NCI-H345 (cell line): ENCODE measurements at regions not wholly inside any gene's neighbourhood (a gene's known extent, or its start where the extent isn't known, plus 50 kb on each side); places are given as distances from the start of the nearest gene placed in this dataset.

ENCODE experiments used
- DNase-seq: peaks from one replicate; lab custom pipeline; 2025; lab: John Stamatoyannopoulos, UW

DNA sequence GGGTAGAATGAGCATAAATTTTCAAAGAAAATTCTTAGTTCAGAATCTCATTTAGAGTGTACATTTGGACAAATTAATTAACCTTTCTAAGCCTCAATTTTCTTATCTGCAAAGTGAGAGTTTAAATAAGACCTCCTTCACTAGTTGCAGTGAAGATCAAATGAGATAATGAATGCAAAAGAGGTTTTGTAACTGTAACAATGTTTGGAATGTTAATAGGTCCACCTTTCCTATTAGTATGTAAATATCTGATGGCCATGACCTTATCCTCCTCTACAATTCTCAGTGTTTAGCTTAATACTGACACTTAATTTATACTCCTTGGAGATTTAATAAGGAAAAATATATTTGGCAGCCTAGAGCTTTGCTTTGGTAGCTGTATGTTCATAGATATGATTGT, 138.8 kb downstream of the GABRG1 start:
- no peak for DNase-seq

DNA sequence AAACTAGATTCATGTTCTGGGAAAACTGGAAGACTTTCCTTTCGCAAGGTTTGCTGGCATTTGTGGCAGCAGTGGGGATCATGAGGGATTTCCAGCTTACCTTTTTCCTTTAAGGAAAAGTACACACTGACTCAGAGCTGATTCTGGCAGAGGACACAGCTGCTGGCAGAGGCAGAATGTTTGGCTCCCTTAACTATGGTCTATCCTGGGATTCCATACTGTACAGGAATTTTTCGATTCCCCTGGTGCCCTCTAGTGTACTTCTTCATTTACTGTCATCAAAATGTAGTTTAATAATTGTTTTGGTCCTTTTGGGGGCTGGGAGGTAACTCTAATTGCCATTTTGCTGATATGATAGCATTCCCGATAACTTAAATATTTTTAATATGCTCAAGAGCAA, 152.7 kb downstream of the GABRG1 start:
- no peak for DNase-seq

DNA sequence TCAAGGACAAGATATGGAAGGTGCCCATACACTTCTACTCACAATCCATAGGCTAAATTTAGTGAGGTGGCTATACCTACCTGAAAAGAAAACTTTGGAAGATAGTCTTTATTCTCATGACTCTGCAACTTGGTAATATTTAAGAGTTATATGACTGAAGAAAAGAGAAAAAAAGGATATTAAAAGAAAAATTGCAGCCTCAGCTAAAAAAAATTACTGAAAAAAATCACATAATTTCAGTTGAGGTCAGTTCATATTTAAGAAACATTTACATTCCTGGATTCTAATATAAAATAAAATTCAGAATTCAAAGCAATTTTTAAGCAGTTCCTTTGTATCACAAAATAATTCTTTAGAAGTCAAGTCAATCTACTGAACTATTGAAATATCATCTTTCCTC, 166.5 kb downstream of the GABRG1 start:
- DNase-seq, result no peak

DNA sequence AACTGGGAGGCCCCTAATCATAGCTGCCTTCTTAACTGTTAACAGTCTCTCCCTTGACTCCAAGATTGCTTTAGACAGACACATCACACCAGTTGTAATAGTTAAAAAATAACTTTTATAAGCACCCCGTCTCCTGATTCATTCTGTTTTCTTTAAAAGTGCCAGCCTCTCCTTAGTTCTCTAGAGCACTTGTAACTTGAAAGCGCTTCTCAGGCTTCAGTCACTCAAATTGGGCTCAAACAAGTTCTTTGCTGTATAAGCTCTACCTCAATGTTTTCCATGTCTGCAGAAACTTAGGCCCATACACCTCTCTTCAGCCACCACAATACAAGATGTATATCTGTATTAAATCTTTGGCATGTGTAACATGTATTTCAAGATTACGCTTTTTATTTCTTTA, 169.6 kb downstream of the GABRG1 start:
- DNase-seq, result no peak

DNA sequence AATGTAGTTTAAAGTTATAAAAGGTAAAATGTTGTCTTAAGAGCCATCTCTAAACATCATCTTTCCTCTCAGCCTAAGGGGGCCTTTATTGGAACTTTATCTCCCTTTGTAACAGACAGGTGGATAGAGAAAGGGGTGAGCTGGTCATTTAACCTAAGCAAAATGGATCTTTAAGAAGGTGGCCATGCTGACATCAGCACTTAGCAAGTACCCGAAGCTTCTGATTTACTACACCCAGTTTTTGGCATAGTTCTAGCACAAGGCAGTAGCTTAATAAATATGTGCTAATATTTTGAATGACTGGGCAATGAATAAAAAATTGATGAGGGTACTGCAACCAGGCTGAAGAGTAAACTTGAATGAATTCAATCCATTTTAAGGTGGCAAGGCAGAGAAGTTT, 172.7 kb downstream of the GABRG1 start:
- no peak for DNase-seq

DNA sequence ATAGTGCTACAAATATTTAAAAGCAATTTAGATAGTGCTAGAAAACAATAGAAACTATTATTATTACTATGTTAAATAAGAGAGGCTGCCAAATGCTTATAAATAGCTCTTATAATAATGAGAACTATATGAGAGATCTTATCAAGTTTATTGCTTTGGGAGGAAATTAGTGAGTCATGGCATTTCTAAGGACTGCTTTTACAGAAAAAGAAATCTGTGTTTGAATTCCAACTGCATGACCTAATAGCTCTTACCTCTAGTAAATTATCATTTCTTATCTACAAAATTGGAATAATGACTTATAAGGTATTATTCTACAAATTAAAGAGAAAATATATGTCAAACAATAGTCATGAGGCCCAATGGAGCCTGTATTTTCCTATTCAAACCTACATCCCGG, 177.2 kb downstream of the GABRG1 start:
- no peak for DNase-seq

DNA sequence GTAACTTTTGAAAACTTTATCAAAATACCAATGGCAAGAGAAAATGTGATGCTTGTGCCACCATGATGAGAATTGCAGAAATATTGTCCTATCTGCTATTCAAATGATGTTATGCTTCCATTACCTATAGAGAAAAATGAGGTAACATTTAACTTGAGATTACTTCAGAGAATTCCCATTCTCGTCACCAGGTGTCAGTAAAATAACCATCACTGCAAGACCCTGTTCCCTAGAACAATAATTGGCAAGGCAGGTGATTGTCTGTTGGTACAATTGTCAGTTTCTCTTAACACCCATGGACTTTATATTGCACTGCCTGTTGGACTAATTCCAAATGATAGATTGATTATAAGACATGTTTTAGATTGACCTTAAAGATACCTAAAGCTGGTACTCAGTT, 179.9 kb downstream of the GABRG1 start:
- no peak for DNase-seq

DNA sequence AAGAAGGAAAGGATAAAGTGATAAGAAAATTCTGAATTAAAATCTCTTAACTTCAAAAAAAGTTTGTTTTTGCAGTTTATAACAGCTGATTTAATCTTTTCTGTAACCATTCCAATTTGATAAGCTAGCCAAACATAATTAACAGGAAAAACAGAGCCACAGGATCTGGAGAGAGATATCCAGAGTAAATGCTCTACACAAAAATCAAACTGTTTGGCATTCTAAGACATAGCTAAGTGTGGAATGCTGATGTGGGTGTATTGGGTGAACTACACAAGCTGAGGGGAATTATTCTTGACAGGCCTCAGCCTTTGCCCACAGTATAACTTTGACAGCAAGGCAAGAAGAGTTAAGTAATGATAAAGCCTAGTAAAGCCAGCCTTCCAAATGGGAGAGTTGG, 184.8 kb downstream of the GABRG1 start:
- no peak for DNase-seq

DNA sequence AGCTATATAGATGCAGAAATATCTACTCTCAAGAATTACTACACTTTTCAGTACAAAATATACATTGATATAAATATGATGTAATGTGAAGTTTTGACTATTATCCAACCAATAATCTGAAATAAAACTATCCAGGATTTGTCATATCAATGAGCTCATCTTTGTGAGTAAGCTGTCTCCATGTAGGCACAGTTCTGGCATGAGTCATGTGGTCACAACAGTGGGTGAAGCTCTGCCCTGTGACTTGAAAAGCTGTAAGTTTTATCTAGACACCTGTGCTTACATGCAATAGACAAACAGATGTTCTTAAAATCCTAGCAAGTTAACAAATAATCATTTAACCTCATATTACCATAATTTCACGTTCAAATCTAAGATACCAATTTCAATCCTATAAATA, 192.7 kb downstream of the GABRG1 start:
- no peak for DNase-seq

DNA sequence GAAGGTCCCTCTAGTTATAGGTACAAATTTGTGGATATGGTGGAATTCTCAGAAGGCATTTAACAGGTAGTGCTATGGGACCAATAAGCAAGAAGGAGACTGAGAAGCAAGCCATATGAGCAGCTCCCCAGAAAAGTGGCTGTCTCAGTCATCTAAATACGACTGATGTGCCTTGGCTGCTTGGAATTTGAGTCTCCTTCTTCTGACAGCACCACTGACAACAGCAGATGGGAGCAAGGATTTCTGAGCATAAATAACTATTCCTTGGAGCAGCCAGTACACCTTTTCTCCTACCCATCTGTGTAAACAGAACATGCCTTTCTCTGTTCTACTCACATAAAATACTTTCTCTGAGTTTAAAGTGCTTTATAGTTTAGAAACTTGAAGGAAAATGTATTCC, 196.2 kb downstream of the GABRG1 start:
- DNase-seq, result no peak

DNA sequence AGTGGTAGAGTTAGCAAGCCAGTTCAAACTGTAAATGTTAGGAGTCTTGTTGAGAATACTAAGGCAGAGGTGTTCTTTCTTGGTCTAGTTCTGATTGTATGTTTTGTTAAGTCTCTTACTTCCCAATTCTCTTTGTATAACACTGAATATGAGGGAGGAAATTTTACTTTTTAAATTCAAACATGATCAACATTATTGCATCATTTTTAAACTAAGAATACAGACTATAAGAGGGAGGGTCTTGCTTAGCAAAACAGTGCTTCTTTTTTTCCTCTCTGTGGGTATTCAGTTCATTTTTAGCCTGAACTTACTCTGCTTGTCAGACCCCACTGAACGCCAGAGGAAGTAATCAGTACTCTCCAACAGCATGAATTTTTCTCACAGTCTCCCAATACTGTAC, 198.0 kb downstream of the GABRG1 start:
- no peak for DNase-seq

DNA sequence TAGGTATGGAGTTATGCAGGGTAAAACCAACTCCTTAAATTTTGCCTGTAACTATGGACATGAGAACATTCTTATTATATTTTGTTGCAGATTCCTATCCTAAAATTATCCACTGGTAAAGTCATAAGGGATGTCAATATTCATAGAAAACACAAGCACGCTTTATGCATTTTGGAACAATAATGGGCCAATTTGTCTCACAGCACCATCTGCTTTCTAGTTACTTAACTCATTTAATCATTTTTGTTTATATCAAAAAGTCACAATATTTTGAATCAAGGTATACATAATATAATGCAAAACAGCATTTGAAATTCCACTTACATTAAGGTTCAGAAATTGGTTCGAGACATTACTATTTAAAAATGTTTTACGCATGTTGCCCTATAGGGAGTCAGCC, 203.0 kb downstream of the GABRG1 start:
- no peak for DNase-seq

DNA sequence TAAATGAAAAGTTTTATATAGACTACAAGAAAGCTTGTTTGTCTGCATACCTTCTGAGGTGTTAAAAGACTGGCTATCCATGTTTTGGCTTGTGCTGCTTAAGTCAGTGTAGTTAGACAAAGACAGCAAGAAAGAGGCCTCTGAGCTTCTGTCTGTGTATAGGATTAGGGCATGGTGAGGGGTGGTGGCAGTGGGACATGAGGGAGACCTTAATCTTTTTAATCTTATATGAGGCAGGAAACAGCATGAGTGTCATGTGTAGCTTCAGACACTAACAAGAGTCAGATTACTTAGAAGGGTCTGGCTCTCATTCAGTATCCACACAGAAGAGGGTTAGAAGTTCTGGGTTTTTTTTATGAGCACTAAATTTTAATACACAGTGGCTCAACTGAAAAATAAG, 213.3 kb downstream of the GABRG1 start:
- DNase-seq, result no peak

DNA sequence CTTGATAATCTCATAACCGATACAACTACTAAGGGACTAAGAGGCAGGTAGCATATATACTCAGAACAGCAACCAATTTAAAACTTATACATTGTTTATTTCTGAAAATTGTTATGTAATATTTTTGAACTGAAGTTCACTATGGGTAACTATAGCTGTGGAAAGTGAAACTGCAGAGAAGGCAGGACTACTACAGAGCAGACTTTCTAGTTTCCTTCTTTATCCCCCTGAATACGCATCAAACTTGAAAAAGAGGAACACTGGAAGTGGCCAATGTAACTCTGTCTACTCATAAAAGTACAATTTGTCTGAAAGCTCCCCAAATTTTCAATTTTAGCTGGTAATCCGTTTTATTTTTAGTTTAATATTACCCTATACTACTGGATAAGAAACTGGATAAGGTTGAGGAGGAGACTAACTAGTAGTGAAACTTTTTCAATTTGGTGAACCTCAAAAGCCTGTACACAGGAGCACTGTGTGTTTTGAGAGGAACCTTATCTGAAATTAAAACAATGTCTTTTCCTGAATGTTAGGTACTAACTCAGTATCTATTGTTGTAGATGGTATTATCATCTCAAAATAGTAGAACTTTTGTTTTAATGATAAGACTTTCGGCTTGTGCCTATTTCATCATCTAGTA, 225.8 kb downstream of the GABRG1 start:
- DNase-seq, result no peak

DNA sequence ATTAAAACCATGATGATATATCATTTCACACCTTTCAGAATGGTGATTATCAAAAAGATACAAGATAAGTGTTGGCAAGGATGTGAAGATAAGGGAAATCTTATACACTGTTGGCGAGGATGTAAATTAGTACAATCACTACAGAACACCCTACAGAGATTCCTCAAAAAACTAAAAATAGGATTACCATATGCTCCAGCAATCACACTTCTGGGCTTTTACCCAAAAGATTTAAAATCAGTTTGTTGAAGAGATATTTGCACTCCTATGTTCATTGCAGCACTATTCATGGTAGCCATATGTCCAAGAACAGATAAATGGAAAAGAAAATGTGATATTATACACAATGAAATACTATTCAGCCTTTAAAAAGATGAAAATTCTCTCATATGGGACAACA, 240.4 kb downstream of the GABRG1 start:
- no peak for DNase-seq

DNA sequence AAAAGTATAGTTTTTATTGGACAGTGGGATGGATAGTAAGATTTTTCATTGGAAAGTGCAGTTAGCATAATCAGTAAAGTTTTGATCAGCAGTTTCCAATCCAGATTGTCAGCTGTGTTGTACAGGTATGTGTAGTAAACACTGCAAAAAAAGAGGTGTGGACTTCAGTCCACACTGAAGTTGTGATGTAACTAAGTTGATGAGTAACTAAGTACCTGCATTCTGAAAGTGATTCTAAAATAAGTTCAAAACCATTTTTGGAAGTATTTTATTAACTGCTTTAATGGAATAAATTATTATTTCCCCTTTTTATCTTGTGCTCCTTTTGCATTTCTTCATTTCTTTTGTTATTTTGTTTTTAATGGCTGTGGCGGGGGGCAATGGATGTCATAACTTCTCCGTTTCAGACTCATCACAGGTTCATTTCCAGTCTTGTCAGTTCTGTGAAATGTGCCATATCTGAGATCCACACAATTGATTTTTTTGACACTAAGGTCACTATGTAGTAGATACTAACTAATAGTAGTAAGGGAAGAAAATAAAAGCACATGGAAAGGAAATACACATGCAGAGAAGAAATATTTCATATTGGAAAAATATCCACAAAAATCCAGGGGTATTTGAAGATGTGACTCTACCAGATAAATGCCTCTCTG, 247.5 kb downstream of the GABRG1 start:
- DNase-seq, result no peak

DNA sequence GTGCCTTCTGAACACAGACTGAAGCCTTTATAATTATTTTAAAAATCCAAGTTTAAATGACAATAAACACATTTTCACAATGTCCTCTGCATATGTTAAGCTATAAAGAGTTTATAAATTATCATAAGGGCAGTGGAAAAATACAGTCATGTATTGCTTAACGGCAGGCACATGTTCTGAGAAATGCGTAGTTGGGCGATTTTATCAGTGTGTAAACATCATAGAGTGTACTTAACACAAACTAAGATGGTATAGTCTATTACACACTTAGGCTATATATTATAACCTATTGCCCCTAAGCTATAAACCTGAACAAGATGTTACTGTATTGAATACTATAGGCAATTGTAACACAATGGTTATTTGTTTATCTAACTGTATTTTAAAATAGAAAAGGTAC, 254.7 kb downstream of the GABRG1 start:
- DNase-seq, result no peak

DNA sequence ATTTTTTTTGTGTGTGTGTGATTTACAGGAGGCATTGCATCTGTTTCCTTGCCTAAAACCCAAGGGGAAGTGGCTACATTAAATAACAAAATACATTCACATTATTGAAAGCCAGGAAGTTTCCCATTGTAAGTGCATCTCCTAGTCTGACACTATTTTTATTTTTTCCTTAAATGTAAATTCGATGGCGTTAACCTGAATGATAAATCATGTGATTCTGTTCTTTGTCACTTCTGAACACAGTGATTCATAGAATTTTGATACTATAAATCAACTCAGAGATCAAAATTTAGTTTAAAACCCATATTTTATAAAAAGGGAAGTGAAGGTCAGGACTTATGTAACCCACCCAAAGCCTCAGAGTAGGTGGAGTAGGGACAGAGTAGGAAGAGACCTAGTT, 258.1 kb downstream of the GABRG1 start:
- no peak for DNase-seq

DNA sequence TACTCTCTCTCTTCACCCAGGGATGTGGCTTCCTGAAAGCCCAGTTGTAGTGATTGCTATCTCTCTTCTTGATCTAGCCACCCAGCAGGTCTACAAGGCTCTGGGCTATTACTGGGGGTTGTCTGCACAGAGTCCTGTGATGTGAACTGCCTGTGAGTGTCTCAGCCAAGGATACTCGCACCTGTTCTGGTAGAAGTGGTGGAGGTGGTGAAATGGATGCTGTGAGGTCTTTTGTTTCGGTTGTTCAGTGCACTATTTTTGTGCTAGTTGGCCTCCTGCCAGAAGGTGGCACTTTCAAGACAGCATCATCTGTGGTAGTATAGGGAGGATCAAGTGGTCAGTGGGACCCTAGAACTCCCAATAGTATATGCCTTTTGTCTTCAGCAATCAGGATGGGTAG, 268.0 kb downstream of the GABRG1 start:
- no peak for DNase-seq

DNA sequence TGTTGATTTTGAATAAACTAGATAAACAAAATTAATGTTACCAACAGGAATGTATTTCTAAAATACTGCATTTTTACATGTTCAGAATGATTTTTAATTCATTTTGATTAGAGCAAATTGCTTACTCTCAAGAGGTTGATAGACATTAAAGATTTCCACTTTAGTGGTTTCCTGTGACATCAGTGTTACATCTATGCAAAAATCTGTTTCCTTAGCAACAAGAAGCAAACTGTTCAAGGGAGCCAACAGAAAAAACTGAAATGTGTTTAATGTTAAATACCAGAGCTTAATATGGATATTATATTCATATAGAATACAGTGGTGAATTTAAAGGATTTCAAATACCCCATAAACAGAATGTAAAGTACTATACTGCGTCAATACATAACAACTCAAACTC, 277.8 kb downstream of the GABRG1 start:
- no peak for DNase-seq

DNA sequence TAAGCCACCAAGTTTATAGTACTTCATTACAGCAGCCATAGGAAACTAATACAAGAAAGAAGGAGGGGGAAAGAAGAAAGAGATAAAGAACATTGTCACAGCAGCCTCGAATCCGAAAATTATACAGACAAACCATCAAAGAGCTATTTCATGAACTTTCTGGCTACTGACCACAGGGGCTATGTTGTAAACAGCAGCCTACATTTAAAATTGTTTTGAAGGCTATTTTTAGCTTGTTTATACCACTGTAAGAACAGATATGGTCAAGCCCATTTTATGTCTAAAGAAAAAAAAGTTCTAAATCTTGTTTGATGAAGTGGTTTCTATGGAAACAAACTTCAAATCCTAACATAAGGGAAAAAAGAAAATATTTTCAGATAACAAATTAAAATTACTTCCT, 282.1 kb downstream of the GABRG1 start:
- DNase-seq, result no peak

DNA sequence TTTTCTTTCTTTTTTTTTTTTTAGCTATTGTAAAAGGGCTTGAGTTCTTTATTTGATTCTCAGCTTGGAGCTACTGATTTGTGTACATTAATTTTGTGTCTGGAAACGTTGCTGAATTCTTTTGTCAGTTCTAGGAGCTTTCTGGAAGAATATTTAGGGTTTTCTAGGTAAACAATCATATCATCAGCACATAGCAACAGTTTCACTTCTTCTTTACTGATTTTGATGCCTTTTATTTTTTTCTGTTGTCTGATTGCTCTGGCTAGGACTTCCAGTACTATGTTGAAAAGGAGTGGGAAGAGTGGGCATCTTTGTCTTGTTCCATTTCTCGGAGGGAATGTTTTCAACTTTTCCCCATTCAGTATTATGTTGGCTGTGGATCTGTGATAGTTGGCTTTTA, 292.2 kb downstream of the GABRG1 start:
- no peak for DNase-seq

DNA sequence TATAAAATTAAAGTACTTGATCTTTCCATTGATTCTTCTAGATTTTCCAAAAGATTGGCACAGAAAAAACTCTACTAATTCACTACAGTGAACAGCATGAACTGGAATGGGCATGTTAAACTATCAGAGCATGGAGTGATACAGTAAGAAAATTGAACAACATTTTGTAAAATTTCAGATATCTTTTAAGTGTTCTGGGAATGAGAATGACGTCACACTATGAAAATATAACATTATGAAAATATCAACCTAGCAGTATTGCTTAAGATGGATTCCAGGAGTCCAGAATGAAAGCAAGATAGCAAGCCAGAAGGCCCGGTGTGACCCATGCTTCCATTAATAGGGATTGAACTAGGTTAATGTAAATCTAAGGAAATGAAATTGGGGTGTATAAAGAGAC, 319.9 kb downstream of the GABRG1 start:
- no peak for DNase-seq

DNA sequence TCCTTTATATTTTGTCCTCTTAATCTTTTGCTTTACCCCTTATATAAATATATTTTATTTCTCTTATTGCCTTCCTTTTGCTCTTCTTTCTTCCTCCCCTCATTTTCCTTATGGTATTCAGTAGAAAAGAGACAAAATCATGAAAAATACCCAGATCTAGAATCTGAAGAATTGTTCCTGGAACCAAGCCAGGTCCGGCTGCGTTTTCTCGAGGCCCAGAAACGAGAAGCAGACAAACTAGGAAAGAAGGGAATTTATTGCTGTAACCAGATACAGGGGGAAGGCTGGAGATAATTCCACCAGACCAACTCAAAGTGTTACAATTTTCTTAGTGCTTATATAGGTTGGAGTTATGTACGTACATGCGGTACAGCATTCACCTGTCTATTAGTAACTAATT, 328.7 kb downstream of the GABRG1 start:
- DNase-seq, result no peak
